ENCODE measurements at regions not wholly inside any gene's neighbourhood (a gene's known extent, or its start where the extent isn't known, plus 50 kb on each side); places are given as distances from the start of the nearest gene placed in this dataset.
A peak's percentile ranks its signal among the peaks of the same experiment; 100 is the strongest.

DNA sequence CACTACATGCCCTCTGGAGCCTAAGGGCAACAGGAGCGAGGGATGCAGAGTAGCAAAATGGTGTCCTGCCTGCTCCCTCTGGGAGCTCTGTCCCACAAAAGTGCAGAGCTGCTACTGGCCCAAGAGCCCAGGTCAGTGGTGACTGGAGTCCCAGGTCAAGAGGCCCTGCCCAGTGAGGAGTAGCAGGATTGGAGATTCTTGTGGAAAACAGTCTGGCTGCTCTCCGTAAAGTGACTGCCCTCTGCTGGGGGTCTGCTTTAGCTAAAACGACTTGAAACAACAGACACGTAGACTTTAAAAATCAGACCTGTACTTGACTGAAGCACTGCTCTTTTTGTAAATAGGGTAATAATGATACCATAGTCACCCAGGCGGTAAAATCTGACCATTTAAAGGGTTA lies 917.0 kb downstream of the MAT2B start:
- no peak for DNase-seq

DNA sequence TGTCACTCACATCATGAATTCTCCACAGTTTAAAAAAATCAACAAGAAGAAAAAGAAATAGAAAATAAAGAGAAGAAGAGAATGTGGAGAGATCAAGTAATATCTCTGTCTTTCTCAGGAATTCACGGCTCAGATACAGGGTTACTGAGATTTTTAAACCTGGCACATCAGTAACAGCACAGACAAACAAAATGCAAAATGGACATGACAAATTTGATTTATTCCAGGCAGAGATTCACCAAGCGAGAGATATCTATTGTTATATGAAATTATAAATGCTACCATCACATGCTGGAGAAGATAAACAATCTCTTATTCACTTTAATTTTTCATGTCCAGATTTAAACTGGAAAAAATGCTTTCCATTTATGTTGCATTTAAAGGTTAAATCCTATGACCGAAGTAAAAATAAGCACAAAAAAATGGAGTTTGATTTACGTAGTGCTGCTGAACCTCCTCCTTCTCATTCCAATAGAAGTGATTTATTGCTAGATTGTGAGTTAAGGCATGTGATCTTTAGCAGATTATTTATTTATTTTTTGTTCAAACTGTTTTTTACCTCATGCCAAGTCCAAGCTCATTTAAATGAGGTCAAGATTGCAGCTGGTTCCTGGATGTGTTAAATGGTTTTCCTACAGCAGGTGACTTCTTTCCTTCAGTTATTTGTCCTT lies 926.4 kb downstream of the MAT2B start:
- no peak for DNase-seq

DNA sequence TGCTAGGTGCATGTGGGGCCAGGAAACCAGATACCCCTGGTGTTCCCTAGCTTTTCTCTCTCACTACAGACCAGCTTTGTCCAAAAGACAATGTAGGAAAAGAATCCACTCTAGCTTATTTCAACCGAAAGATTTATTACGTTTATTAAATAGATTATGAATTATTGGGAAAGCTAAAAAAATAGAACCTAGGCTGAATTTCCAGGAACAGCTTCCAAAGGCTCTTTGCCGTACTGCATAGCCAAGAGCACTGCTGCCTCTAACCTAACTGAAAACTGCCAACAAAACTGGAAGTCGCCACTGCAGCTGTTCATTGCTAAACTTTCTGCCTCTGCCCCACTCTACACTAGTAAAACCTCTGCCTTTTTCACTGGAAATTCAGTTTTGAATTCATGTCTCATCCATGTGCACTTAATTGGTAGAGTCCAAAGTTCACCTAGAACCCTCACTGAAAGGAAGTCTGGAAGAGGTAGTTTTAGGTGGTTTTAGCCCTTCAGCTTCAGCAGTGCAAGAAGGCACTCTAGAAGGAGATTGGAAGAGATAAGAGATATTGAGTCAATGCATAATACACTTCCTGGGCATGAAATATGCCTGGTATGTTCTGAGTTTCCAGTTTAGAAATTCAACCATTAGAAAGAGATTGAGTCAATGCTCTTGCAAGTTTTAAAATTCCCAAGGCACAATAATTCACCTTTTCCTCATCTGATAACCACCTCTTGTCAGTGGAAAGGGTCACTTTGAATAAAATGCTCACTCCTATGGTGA lies 927.9 kb downstream of the MAT2B start:
- no peak for DNase-seq

DNA sequence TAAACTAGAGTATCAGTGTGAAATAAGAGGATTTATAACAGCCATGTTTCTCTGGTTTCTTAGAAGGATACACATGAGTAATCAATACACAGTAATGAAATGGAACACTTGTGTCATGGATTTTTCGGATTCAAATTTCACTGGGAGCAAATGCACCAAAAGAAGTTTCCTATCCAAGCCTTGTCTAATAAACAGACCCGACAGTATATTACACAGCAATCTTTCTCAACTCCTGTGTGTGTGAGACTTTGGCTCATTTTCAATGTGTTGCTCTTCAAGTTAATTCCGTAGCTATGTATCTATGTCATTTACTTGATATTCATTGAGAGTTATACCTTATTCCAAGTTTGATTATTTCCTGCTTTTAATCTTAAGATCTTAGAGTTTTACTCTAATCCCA lies 930.2 kb downstream of the MAT2B start:
- DNase-seq: no peak

DNA sequence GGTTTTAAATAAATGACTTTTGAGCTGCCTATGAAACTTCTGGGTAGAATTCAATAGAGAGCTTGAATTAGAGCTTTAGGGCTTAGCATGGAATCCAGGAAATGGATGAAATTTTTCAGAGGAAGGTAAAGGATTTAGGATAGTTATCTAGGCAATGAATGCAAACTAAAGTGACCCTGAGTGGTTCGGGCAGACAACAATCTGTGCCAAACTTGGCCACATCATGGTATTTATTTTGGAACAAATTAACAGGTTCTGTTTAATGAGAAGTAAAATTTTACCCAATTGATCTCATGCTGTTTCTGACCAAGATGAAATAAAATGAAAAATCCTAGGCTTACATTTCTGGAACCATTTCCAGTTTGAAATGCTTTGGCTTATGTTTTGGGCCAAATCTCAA lies 934.4 kb downstream of the MAT2B start:
- DNase-seq: no peak

DNA sequence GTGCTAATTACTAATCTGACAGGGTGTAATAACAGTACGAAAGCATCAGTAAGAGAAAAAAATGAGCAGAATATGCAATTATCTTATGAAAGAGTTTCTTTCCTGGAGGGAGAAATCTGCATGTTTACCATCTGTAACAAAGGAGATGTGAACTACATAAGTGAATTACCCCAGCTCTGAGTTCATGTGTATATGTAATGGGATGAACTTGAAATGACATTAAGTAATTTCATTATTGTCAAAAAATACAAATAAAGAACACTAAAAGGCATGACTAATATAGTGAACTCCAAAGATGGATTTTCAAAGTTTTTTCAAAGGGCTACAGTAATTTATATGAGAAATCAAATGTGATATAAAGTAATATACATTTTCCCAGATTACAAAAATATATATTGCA lies 944.0 kb downstream of the MAT2B start:
- DNase-seq: no peak

DNA sequence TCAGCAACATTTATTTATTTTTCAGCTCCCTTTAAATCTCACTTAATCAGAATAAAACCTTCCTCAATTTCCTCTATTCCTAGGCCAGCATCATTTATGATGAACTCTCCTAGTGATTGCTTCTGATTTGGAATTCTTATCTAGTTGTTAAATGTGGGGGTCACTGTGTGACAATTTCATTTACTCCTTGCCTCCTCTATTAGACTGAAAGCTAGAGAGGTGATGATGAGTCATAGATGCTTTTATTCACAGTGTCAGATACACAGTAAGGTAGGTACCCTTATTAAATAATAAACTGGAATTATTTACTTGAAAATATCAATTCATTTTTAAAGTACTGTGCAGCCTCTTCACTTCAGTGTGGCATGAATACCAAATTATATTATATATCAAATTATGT lies 960.6 kb downstream of the MAT2B start:
- DNase-seq: no peak

DNA sequence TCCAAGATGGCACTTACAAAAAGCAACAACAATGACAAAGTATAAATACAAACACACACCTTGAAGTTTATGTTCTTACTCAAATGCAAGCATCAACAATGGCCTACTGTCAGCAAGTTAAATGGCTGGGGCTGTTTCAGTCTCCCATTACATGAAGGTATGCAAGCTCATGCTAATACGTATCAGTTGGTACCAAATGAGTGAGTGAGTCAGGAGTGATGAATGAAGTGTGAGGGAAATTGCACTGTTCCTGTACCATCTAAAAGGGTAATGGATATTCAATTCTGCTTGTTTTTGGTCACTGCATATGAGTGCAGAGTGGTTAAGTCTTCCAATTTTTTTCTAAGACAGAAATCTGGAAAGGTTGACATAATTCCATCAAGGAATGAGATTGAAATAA lies 964.9 kb downstream of the MAT2B start:
- DNase-seq: no peak

DNA sequence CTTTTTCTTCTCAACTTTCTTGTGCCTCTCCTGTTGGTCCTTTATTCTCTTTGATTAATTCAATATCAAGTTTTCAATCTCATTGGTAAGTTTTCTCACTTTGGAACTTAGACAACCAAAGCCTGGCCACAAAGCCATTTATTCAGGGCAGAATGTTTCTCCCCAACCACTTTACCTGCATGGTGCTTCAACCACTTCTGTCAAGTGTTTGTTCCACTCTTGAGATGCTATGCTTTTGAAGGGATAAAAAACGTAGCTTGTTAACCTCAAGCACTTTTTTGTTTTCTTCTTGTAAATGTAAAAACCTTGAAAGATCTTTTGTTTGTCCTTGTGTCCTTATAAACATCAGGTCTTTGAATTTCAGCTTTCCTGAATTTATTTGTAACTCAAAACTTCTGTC lies 966.7 kb downstream of the MAT2B start:
- DNase-seq: no peak

DNA sequence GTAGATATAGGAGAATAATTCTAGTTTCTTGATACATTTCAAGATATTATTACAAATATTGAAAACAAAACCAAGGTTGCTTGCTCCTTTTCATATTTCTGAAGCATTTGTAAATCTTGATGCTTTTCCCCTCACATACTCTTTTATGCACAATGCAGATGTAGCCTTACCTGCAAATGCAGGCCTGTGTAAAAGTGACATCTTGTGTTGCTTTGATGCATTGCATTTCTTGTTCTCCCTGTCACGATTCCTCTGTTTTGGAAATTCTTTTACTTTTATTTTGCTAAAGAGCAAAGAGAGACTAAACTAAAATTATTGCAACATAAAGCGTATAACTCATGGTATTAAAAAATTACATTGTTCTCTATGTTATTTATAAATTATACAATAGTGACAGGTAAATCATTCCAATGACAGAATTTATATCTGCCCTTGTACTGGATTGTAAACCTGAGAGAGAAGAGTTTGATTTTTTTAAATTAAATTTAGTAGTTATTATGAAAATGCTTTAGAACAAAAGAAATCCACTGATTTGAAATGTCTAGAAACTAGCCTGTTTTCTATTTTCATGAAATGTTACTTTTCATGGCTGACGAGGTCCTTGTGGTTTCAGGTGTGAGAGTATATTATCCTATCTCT lies 970.0 kb downstream of the MAT2B start:
- DNase-seq: no peak

DNA sequence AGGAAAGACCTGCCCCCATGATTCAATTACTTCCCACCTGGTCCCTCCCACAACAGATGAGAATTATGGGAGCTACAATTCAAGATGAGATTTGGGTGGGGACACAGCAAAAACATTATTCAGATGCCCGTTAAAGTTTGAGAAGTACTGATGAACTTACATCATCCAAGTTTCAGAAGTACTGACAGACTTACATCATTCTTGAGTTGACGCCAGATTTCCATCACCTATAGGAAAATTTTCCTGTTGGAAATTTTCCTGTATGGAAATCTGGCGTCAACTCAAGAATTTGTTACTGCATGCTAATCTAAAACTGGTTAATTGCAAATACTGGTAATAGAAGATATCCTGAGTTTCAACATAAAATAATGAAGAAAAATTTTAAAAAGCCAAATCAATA lies 975.9 kb downstream of the MAT2B start:
- no peak for DNase-seq

DNA sequence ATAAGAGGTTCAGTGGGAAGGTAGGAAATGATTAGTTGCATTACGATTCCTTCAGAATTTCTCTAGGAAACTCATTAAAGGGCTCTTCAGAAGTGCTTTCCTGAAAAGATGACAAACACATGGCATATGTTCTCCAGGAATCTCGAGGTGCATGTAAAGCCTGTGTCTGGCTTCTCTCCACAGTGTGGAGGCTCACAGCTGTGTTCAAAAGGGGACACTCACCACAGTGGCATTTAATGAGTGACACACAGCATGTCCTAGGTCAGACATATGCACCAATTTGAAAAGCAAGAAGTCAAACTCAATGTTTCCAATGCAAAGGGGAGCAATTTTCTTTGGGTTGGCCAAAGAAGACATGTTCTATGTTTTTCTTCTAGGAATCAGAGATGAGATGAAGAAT lies 976.9 kb downstream of the MAT2B start:
- no peak for DNase-seq

DNA sequence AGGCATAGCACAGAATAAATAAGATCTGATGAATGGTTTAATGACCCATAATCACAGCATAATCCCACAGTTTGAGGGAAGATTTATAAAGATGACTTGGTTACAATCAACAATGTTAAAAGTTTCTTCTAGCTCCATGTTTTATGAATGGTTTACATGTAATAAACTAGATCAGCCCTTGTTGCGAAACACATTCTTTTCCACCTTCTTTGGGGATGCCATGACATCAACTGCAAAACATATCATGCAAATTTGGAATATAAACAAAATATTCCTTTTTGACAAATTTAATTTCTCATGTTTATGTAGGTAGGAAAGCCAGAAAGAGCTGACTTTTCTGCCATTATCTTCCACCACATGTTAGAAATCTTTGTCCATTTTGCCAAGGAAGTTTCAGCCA lies 979.5 kb downstream of the MAT2B start:
- DNase-seq: no peak

DNA sequence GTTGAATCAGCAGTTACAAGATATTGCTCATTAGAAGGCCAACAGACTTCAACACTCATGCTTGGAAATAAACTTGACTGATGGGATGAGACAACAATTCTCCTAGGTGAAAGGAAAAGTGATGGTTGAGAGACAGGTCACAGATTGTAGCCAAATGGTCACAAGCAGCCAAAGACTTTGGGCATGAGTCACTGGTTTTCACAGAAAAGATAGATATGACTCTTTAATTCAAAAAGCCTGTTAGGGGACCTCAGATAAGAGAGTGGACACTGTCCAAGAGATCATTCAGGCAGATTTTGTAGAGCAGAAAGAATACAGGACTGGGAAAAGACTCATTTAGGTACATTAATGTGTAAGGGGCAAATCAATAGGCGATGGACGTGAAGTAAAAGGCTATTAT lies 982.5 kb downstream of the MAT2B start:
- no peak for DNase-seq

DNA sequence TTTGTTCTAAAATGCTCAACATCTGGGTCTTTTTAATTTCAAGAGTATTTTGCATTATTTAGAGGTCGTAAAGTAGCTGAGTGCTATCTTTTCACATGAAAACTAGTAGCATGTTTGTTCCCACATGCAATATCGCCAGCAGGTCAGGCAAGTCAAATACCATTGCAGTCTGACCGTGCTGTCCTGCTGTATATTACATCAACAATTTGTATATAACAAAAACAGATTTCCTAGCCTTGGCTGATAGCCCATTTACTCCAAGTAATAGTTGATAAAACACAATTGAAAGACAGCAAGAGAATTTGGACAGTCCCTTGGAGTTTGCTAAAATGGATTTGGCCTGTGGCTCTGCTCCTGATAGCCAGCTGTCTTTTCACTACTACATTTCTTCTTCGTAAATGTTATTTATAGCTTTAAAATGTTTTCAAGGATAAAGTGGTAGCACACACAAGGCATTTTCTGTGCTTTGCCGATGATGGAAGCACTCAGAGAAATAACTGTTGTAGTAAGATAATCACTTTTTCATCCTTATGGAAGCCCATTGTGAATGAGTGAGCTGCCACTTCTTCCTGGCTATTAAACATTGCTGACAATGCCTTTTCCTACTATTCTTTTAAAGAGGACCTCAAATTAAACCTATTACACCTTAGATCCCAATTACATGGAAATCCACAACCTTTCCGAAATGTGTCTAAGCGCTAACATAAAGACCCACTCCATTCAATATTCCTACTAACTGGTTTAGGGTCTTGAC lies 992.1 kb downstream of the MAT2B start:
- DNase-seq: no peak

DNA sequence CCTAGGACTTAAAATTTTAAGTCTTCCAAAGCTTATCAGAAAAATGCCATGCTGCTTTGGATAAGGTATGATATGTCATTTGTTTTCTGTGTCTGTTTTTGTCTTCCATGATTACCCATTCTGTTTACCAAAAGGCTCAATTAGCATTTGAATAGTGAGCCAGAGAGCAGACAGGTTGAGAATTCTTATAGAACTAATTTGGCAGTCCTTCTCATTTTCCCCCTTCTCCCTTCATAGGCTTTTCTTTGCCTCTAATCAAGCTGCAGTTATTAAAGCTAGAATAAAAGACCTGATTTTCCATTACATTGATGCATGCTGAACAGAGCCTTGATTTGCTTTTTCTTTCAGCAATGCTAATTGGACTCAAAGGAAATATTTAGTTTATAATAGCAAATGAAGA lies 993.0 kb downstream of the MAT2B start:
- no peak for DNase-seq

DNA sequence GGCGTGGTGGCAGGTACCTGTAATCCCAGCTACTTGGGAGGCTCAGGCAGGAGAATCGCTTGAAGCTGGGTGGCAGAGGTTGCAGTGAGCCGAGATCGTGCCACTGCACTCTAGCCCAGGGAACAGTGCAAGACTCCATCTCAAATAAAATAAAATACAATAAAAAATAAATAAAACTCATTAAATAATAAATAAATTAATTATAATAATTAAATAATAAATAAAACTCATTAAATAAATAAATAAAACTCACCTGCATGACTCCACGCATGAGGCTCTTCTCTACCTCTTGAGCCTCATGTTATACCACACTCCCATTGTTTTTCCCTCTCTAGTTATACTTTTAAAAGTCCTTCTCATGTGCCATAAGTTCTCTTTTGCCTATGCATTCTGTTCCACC lies 995.4 kb downstream of the MAT2B start:
- no peak for DNase-seq

DNA sequence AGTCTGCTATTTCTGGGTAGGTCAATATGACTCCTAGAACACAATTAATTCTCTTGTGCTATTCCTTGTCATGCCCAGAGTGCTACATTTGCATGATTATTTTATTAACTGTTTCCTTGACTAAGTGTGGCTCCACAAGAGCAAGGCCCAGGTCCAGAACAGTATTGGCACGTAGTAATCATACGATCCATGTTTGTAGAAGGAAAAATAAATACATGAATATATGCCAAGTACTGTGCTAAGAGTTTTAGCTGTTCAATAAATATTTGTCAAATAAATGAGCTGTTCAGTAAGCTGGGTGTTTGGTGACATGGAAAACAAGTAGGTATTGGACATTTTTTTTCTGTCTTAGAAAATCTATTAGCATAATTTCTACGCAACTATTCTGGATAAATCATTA lies 995.9 kb downstream of the MAT2B start:
- DNase-seq: no peak

DNA sequence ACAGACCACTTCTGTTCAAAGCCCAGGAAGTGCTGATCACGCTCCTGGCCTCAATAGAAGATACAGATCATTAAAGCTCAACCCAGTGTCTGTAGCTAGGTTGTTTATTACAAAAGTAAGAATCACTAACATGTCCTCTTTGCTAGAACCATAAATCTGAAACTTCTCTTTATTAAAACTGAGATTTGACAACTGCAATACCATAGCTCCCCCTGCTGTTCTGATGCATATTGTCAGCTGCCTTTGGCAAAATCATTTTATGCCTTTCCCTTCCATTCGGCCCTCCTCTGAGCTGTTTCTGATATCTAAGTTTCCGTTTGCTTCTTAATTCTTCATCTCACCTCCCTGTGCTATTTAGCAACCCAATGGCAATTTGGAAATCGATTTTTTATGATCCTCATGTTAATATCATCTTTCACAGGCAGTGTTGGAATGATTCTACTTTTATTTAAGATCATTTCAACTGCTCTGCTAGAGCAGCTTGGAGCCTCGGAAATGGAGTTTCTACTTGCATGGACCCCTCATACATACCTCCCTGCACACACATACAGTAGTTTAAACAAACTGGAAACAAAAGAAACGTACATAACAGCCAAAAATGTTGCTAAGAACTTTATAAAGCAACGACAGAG lies 998.8 kb downstream of the MAT2B start:
- peak; percentile 48 for DNase-seq

DNA sequence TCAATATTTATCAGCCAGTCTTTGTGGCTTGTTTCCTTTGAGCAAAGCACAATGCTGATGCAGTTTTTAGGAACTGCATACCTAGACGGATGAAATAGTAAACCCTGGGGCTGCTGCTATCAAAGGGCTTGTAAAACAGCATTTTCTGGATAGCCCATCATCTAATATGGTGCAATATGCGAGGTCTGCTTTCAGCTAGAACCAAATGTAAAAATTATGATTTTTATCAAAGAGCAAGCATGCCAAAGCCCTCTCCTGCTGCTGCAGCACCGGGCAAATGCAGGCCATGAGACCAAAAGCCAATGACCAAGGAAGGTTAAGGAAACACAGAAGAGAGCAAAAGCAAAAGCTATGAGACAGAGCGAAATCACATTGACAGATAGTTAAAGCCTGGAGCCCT lies 1000.4 kb downstream of the MAT2B start:
- no peak for DNase-seq

DNA sequence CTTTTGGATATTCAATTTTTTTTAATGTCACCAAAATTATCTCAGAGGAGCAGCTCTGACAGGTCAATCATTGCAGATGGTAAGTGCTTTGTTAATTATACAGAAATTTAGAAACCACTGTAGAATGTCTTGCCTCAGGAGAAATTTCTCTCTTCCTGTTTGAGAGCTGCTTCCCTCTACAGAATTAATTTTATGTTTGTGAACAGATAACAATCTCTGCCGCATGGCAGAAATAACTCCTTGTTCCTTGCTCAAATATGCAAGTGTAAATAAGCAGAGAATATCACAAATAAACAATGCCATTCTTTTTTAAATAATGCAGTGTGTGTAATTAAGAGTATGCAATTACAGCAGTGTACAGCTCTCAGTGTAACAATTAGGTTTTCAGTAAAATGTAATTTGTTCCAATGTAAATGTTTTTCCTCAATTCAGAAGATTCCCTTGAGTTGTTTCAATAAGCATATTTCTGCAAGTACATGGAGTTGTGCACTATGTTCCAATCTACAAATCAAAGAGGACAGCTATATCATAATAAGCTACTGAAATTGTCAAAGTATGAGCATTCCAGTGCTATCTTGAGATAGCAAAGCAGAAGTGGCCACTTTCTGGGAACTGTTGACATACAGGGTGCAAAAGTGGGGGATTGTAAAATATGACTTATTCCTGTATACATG lies 1012.8 kb downstream of the MAT2B start:
- no peak for DNase-seq

DNA sequence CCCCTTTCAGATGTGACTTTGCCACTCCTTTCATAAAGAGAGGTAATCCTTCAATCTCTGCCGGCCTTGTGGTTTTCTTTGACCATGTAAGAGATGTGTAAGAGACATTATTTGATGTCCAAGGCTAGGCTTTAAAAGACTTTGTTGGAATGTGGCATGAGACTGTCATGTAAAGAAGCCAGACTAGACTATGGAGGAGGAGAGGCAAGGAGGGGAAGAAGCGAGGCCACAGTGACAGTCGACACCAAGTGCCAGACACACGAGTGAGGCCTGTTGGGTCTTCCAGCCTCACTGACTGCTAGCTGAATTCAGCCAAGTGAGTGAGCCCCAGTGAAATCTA lies 1013.3 kb downstream of the MAT2B start:
- no peak for DNase-seq

Measured in right kidney (tissue), 1 donor.